ENCODE measurements at regions not wholly inside any gene's neighbourhood (a gene's known extent, or its start where the extent isn't known, plus 50 kb on each side); places are given as distances from the start of the nearest gene placed in this dataset.

DNA sequence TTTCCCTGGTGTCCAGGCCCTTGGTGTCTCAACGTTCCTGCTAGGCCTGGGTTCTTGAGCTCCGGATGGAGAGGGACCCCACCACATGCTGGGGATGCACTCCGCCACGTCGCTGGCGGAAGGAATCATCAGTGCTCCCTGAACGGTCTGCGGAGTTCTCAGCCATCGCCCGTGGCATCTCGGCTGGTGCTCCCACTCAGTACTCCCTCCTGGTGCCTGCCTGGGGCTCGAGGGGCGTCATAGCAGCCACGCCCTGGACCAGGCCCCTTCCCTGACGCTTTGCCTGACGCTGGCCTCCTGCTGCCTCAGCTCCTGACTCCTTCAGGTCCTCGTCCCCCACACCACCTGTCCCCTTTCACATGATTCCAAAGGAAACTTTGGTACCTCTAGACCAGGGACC lies 95.9 kb upstream of the CIBAR2 start:
- no peak overlapping the region for H3K9ac ChIP-seq (ENCODE audit: low read length)
- no peaks in the 10 kb centered on the region for H3K9me3 ChIP-seq (ENCODE audit: low read length)
- no peak overlapping the region for H3K27ac ChIP-seq (ENCODE audit: low read length)
- no peaks in the 10 kb centered on the region for H3K9me2 ChIP-seq (ENCODE audit: insufficient read depth, low read length)
- H3F3A ChIP-seq (ENCODE audit: insufficient read depth, low read length, poor library complexity, severe bottlenecking): no peaks in the 10 kb centered on the region
- TF ChIP-seq, protein P1, sequence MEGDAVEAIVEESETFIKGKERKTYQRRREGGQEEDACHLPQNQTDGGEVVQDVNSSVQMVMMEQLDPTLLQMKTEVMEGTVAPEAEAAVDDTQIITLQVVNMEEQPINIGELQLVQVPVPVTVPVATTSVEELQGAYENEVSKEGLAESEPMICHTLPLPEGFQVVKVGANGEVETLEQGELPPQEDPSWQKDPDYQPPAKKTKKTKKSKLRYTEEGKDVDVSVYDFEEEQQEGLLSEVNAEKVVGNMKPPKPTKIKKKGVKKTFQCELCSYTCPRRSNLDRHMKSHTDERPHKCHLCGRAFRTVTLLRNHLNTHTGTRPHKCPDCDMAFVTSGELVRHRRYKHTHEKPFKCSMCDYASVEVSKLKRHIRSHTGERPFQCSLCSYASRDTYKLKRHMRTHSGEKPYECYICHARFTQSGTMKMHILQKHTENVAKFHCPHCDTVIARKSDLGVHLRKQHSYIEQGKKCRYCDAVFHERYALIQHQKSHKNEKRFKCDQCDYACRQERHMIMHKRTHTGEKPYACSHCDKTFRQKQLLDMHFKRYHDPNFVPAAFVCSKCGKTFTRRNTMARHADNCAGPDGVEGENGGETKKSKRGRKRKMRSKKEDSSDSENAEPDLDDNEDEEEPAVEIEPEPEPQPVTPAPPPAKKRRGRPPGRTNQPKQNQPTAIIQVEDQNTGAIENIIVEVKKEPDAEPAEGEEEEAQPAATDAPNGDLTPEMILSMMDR (IDR thresholded peaks at IDR 0.05; ENCODE audit: poor library complexity, severe bottlenecking): no peak
- TF ChIP-seq RAD21 (conservative IDR thresholded peaks at IDR 0.05): no peak
- TF ChIP-seq TAF1 (IDR thresholded peaks at IDR 0.05; ENCODE audit: low read depth): no peak
- no peak for TF ChIP-seq MXI1 (conservative IDR thresholded peaks at IDR 0.05; ENCODE audit: poor library complexity, severe bottlenecking)
- TF ChIP-seq REST (IDR thresholded peaks at IDR 0.05; ENCODE audit: borderline replicate concordance): no peak
- no peak for TF ChIP-seq EP300 (conservative IDR thresholded peaks at IDR 0.05; ENCODE audit: poor library complexity, severe bottlenecking)
- TF ChIP-seq EZH2 (IDR thresholded peaks at IDR 0.05; ENCODE audit: borderline replicate concordance, insufficient read depth, low read length, poor library complexity, severe bottlenecking): no peak
- TF ChIP-seq SMC3 (conservative IDR thresholded peaks at IDR 0.05; ENCODE audit: poor library complexity): no peak
- no peak for TF ChIP-seq POLR2AphosphoS5 (IDR thresholded peaks at IDR 0.05)
- no peak overlapping the region for H3K4me3 ChIP-seq (ENCODE audit: low read length)
- no peaks in the 10 kb centered on the region for H3K27me3 ChIP-seq (ENCODE audit: insufficient read depth, low read depth, low read length)
- no peak overlapping the region for H2AFZ ChIP-seq (ENCODE audit: low read depth, low read length)
- H3K79me2 ChIP-seq (replicated peaks; ENCODE audit: insufficient read depth, low read length): no peaks in the 10 kb centered on the region
- no peaks in the 10 kb centered on the region for H3K36me3 ChIP-seq (ENCODE audit: insufficient read depth, low read length)
- no peak overlapping the region for H3K4me2 ChIP-seq (ENCODE audit: low read length)
- H4K20me1 ChIP-seq (ENCODE audit: insufficient read depth): no peaks in the 10 kb centered on the region

DNA sequence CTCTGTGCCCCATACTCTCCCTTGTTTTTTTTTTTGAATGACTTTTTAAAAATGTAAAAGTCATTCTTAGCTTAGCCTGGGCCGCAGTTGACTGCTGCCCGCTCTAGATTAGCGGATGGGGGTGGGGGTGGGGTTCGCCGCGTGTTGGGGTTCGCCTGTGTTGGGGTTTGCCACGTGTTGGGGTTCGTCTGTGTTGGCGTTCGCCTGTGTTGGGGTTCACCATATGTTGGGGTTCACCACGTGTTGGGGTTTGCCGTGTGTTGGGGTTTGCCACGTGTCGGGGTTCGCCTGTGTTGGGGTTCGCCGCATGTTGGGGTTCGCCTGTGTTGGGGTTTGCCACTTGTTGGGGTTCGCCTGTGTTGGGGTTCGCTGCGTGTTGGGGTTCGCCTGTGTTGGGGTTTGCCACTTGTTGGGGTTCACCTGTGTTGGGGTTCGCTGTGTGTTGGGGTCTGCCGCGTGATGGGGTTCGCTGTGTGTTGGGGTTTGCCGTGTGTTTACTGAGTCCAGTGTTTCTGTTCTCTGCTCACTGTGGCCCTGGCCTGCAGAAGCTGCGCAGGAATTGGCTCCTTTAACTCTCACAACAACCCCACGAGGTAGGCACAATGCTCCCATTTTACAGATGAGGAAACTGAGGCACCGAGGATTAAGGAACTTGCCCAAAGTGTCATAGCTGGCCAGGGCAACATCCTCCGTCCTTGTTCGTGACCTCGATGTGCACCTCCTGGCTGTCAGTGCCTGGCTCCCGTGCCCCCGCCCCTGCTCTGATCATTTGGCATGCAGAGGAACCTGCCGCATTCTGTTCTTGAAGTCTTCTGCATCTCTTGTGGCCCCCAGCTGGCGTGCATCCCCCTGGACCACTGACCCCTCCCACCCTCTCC lies 96.6 kb upstream of the CIBAR2 start:
- Histone ChIP-seq H3K27ac (ENCODE audit: low read length) (no peak overlapping the region), H3K9ac (ENCODE audit: low read length) (no peak overlapping the region), H3K9me2 (ENCODE audit: insufficient read depth, low read length) (no peaks in the 10 kb centered on the region), H3K4me3 (ENCODE audit: low read length) (no peak overlapping the region), H4K20me1 (ENCODE audit: insufficient read depth) (no peaks in the 10 kb centered on the region), H3F3A (ENCODE audit: insufficient read depth, low read length, poor library complexity, severe bottlenecking) (no peaks in the 10 kb centered on the region), H3K27me3 (ENCODE audit: insufficient read depth, low read depth, low read length) (no peaks in the 10 kb centered on the region), H3K9me3 (ENCODE audit: low read length) (no peaks in the 10 kb centered on the region), H3K79me2 (replicated peaks; ENCODE audit: insufficient read depth, low read length) (no peaks in the 10 kb centered on the region), H3K4me2 (ENCODE audit: low read length) (no peak overlapping the region), H2AFZ (ENCODE audit: low read depth, low read length) (no peak overlapping the region), H3K36me3 (ENCODE audit: insufficient read depth, low read length) (no peaks in the 10 kb centered on the region)
- TF ChIP-seq EZH2 (IDR thresholded peaks at IDR 0.05; ENCODE audit: borderline replicate concordance, insufficient read depth, low read length, poor library complexity, severe bottlenecking) (no peak), RAD21 (conservative IDR thresholded peaks at IDR 0.05) (no peak), MXI1 (conservative IDR thresholded peaks at IDR 0.05; ENCODE audit: poor library complexity, severe bottlenecking) (no peak), POLR2AphosphoS5 (IDR thresholded peaks at IDR 0.05) (no peak), TAF1 (IDR thresholded peaks at IDR 0.05; ENCODE audit: low read depth) (no peak), SMC3 (conservative IDR thresholded peaks at IDR 0.05; ENCODE audit: poor library complexity) (no peak), EP300 (conservative IDR thresholded peaks at IDR 0.05; ENCODE audit: poor library complexity, severe bottlenecking) (no peak), REST (IDR thresholded peaks at IDR 0.05; ENCODE audit: borderline replicate concordance) (no peak)
- TF ChIP-seq, protein P1 (IDR thresholded peaks at IDR 0.05; ENCODE audit: poor library complexity, severe bottlenecking): no peak
